ENCODE measurements at regions not wholly inside any gene's neighbourhood (a gene's known extent, or its start where the extent isn't known, plus 50 kb on each side); places are given as distances from the start of the nearest gene placed in this dataset.

DNA sequence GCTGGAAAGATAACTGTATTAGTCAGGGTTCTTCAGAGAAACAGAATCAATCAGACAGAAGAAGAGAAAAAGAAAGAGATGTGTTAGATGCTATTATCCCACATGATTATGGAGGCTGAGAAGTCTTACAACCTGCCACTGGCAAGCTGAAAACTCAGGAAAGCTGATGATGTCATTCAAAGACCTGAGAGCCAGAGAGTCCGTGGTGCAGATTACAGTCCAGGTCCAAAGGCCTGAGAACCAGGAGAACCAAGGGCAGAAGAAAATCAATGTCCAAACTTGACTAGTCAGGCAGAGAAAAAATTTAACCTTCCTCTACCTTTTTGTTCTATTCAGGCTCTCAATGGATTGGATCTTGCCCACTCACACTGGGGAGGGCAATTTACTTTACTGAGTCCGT is 172.5 kb downstream of the QDPR start:
- no peak for TF ChIP-seq POLR2AphosphoS5 (IDR thresholded peaks at IDR 0.05)
- TF ChIP-seq CTCF (IDR thresholded peaks at IDR 0.05) = no peak
- no peak for TF ChIP-seq EP300 (IDR thresholded peaks at IDR 0.05)
- TF ChIP-seq POLR2A (IDR thresholded peaks at IDR 0.05) = no peak

Data from stomach (tissue), 4 donors.